ENCODE measurements at regions not wholly inside any gene's neighbourhood (a gene's known extent, or its start where the extent isn't known, plus 50 kb on each side); places are given as distances from the start of the nearest gene placed in this dataset.

GRCh38 chr16:54422569-54422978, 136.0 kb upstream of the IRX3 start:
- TF ChIP-seq, protein P1, sequence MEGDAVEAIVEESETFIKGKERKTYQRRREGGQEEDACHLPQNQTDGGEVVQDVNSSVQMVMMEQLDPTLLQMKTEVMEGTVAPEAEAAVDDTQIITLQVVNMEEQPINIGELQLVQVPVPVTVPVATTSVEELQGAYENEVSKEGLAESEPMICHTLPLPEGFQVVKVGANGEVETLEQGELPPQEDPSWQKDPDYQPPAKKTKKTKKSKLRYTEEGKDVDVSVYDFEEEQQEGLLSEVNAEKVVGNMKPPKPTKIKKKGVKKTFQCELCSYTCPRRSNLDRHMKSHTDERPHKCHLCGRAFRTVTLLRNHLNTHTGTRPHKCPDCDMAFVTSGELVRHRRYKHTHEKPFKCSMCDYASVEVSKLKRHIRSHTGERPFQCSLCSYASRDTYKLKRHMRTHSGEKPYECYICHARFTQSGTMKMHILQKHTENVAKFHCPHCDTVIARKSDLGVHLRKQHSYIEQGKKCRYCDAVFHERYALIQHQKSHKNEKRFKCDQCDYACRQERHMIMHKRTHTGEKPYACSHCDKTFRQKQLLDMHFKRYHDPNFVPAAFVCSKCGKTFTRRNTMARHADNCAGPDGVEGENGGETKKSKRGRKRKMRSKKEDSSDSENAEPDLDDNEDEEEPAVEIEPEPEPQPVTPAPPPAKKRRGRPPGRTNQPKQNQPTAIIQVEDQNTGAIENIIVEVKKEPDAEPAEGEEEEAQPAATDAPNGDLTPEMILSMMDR (IDR thresholded peaks at IDR 0.05; ENCODE audit: low read depth, low read length), result no peak
- H3K4me3 ChIP-seq (ENCODE audit: low read depth, low read length), result no peak overlapping the region
- in situ Hi-C loops (cut with HindIII; ENCODE audit: low sequenced_read_pairs), result no loop called here
- DNase-seq (ENCODE audit: low read depth, low spot score), result no peak

GRCh38 chr16:54422159-54422558, 135.6 kb upstream of the IRX3 start:
- no peak overlapping the region for H3K4me3 ChIP-seq (ENCODE audit: low read depth, low read length)
- in situ Hi-C loops (cut with HindIII; ENCODE audit: low sequenced_read_pairs), result no loop called here
- TF ChIP-seq, protein P1 (IDR thresholded peaks at IDR 0.05; ENCODE audit: low read depth, low read length), result no peak
- DNase-seq (ENCODE audit: low read depth, low spot score), result no peak

- TF ChIP-seq, protein P1 (IDR thresholded peaks at IDR 0.05; ENCODE audit: low read depth, low read length), result no peak
- in situ Hi-C loops (cut with HindIII; ENCODE audit: low sequenced_read_pairs), result no loop called here
- no peak overlapping the region for H3K4me3 ChIP-seq (ENCODE audit: low read depth, low read length)
Observed at GRCh38 chr16:54421220-54421619, 134.6 kb upstream of the IRX3 start.

GRCh38 chr16:54418903-54419302, 132.3 kb upstream of the IRX3 start:
- TF ChIP-seq, protein P1 (IDR thresholded peaks at IDR 0.05; ENCODE audit: low read depth, low read length), result no peak
- DNase-seq (ENCODE audit: low read depth, low spot score), result no peak
- in situ Hi-C loops (cut with HindIII; ENCODE audit: low sequenced_read_pairs), result no loop called here
- no peak overlapping the region for H3K4me3 ChIP-seq (ENCODE audit: low read depth, low read length)

More at GRCh38 chr16:54421220-54421619, 134.6 kb upstream of the IRX3 start:
- DNase-seq (ENCODE audit: low read depth, low spot score), result no peak

DNA sequence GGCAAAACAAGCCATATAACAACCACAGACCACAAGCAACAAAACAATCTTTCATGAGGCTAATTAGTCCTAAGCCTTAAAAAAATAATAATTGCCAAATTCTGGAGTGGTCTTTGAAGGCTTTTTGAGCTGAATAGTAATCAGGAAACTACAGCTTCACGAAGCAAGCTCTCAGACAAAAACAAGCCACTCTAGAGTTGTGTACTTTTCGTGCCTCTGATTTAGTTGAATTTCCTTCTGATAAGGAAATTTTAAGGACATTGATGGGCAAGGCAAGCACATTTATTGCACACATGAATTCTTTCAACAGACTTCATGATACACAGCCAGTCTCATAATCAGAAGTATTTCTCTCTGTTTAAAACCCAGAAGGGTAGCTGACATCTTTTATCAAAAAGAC, 130.8 kb upstream of the IRX3 start:
- in situ Hi-C loops (cut with HindIII; ENCODE audit: low sequenced_read_pairs), result no loop called here
- DNase-seq (ENCODE audit: low read depth, low spot score), result no peak
- TF ChIP-seq, protein P1 (IDR thresholded peaks at IDR 0.05; ENCODE audit: low read depth, low read length), result no peak
- H3K4me3 ChIP-seq (ENCODE audit: low read depth, low read length), result no peak overlapping the region

GRCh38 chr16:54414671-54415070, 128.1 kb upstream of the IRX3 start:
- in situ Hi-C loops (cut with HindIII; ENCODE audit: low sequenced_read_pairs), result no loop called here
- TF ChIP-seq, protein P1 (IDR thresholded peaks at IDR 0.05; ENCODE audit: low read depth, low read length), result no peak
- no peak for DNase-seq (ENCODE audit: low read depth, low spot score)
- no peak overlapping the region for H3K4me3 ChIP-seq (ENCODE audit: low read depth, low read length)

Data from astrocyte of the spinal cord (primary cell).